COLO668 (cell line): ENCODE measurements at regions not wholly inside any gene's neighbourhood (a gene's known extent, or its start where the extent isn't known, plus 50 kb on each side); places are given as distances from the start of the nearest gene placed in this dataset.
A peak's percentile ranks its signal among the peaks of the same experiment; 100 is the strongest.

Experiments used
- DNase-seq: peaks from one replicate; lab custom pipeline; 2025; ENCODE audit not compliant: unreplicated experiment; lab: John Stamatoyannopoulos, UW

GRCh38 chr13:40460116-40460515 lies 206.3 kb downstream of the FOXO1 start:
- no peak for DNase-seq

GRCh38 chr13:40464337-40465014 lies 202.0 kb downstream of the FOXO1 start:
- DNase-seq, result peak; percentile 85

- DNase-seq, result no peak
Measured at GRCh38 chr13:40465015-40465390, 201.4 kb downstream of the FOXO1 start.

GRCh38 chr13:40466272-40466671 lies 200.2 kb downstream of the FOXO1 start:
- no peak for DNase-seq

- DNase-seq, result no peak
Measured at GRCh38 chr13:40468227-40468838, 198.1 kb downstream of the FOXO1 start.

GRCh38 chr13:40469581-40470310 lies 196.7 kb downstream of the FOXO1 start:
- DNase-seq, result no peak

GRCh38 chr13:40470660-40471059 lies 195.8 kb downstream of the FOXO1 start:
- no peak for DNase-seq

- DNase-seq, result no peak
Measured at GRCh38 chr13:40471076-40471475, 195.4 kb downstream of the FOXO1 start.

GRCh38 chr13:40471911-40472310 lies 194.5 kb downstream of the FOXO1 start:
- DNase-seq, result no peak

- no peak for DNase-seq
Measured at GRCh38 chr13:40472427-40473220, 193.8 kb downstream of the FOXO1 start.

GRCh38 chr13:40475617-40476016 lies 190.8 kb downstream of the FOXO1 start:
- DNase-seq, result no peak

GRCh38 chr13:40476175-40476958 lies 190.1 kb downstream of the FOXO1 start:
- no peak for DNase-seq

- DNase-seq, result no peak
Measured at GRCh38 chr13:40477623-40478608, 188.5 kb downstream of the FOXO1 start.

GRCh38 chr13:40478775-40479174 lies 187.7 kb downstream of the FOXO1 start:
- no peak for DNase-seq

- DNase-seq, result no peak
Measured at GRCh38 chr13:40479196-40479845, 187.1 kb downstream of the FOXO1 start.

GRCh38 chr13:40480012-40480914 lies 186.2 kb downstream of the FOXO1 start:
- DNase-seq, result no peak

- DNase-seq, result no peak
Measured at GRCh38 chr13:40480915-40481516, 185.4 kb downstream of the FOXO1 start.

- DNase-seq, result no peak
Measured at GRCh38 chr13:40483601-40484000, 182.8 kb downstream of the FOXO1 start.
